CD14-positive monocyte (primary cell): ENCODE measurements at regions not wholly inside any gene's neighbourhood (a gene's known extent, or its start where the extent isn't known, plus 50 kb on each side); places are given as distances from the start of the nearest gene placed in this dataset.

Source experiments
- DNase-seq, 3 donors: peaks; one replicate each; pipeline ENCODE4 v3.0.0-alpha.2; 2011 to 2022
- H2AFZ ChIP-seq: 2 replicates; pipeline ENCODE4 v1.6.0; 2012; ENCODE audit warnings: mild to moderate bottlenecking, low read depth, low read length, inconsistent platforms; ENCODE audit not compliant: insufficient read depth, poor library complexity, severe bottlenecking
- H3K27ac ChIP-seq, 2 donors: 1 replicate in 1 of 2; 2 replicates in 1 of 2; pipeline ENCODE4 v1.5.1; 2012 to 2013; ENCODE audit warnings: low read length in 2 of 2, control low read depth in 1 of 2, inconsistent platforms in 1 of 2, low read depth in 1 of 2, mild to moderate bottlenecking in 1 of 2
- H3K27me3 ChIP-seq, 2 donors: one replicate each; pipeline versions ENCODE4 v1.6.0 to v1.6.1; 2011 to 2013; ENCODE audit warnings: low read length in 2 of 2; ENCODE audit not compliant: control insufficient read depth in 2 of 2, insufficient read depth in 2 of 2
- H3K36me3 ChIP-seq, 2 donors: replicated peaks in 1 of 2; 1 replicate in 1 of 2; 2 replicates in 1 of 2; pipeline versions ENCODE4 v1.5.1 to v1.6.1; 2012 to 2013; ENCODE audit warnings: low read length in 2 of 2, control low read depth in 1 of 2, inconsistent platforms in 1 of 2, mild to moderate bottlenecking in 1 of 2; ENCODE audit not compliant: insufficient read depth in 2 of 2, control insufficient read depth in 1 of 2
- H3K4me1 ChIP-seq, 2 donors: 1 replicate in 1 of 2; 2 replicates in 1 of 2; pipeline versions ENCODE4 v1.5.1 to v1.6.1; 2012 to 2013; ENCODE audit warnings: low read length in 2 of 2, control low read depth in 1 of 2, inconsistent platforms in 1 of 2, mild to moderate bottlenecking in 1 of 2, moderate library complexity in 1 of 2; ENCODE audit not compliant: insufficient read depth in 2 of 2, control insufficient read depth in 1 of 2
- H3K4me2 ChIP-seq: replicated peaks from 2 replicates; pipeline ENCODE3; 2012; ENCODE audit warnings: low read length, moderate library complexity, mild to moderate bottlenecking; ENCODE audit not compliant: poor library complexity, severe bottlenecking; ENCODE audit errors: extremely low read depth
- H3K4me3 ChIP-seq, 3 experiments: fragments of 200-600 bp in 1 of 3; sonication (generic) in 1 of 3; replicated peaks in 1 of 3; 1 replicate in 2 of 3; 2 replicates in 1 of 3; pipeline ENCODE4 v1.5.1; 2011 to 2013; ENCODE audit warnings: low read length in 3 of 3, mild to moderate bottlenecking in 3 of 3, control low read depth in 2 of 3, low read depth in 2 of 3, inconsistent platforms in 1 of 3, moderate library complexity in 1 of 3
- H3K79me2 ChIP-seq: 2 replicates; pipeline ENCODE4 v1.6.0; 2012; ENCODE audit warnings: mild to moderate bottlenecking, control low read depth, inconsistent platforms, low read length, moderate library complexity; ENCODE audit not compliant: insufficient read depth
- H3K9ac ChIP-seq: 2 replicates; pipeline ENCODE4 v1.6.0; 2017; ENCODE audit warnings: low read length, mild to moderate bottlenecking; ENCODE audit not compliant: insufficient read depth, poor library complexity, severe bottlenecking
- H3K9me3 ChIP-seq, 2 donors: replicated peaks in 1 of 2; 1 replicate in 1 of 2; 2 replicates in 1 of 2; pipeline versions ENCODE4 v1.5.1 to v1.6.1; 2012 to 2013; ENCODE audit warnings: low read length in 2 of 2, control low read depth in 1 of 2; ENCODE audit not compliant: control insufficient read depth in 1 of 2, insufficient read depth in 1 of 2
- H4K20me1 ChIP-seq: 2 replicates; pipeline ENCODE4 v1.6.0; 2012; ENCODE audit warnings: mild to moderate bottlenecking, low read length, control low read depth, moderate library complexity; ENCODE audit not compliant: insufficient read depth
- H3K27ac Mint-ChIP-seq, 7 donors: one replicate each; pipeline ENCODE4 v1.8.0; 2020; ENCODE audit warnings: mild to moderate bottlenecking in 7 of 7, mixed read lengths in 7 of 7, moderate library complexity in 6 of 7, inconsistent platforms in 2 of 7
- H3K27me3 Mint-ChIP-seq, 3 donors: one replicate each; pipeline ENCODE4 v1.8.0; 2021 to 2022; ENCODE audit warnings: low read depth in 3 of 3, mild to moderate bottlenecking in 3 of 3, mixed read lengths in 3 of 3, moderate library complexity in 3 of 3, inconsistent platforms in 1 of 3
- H3K36me3 Mint-ChIP-seq, 2 donors: one replicate each; pipeline ENCODE4 v1.8.0; 2020; ENCODE audit warnings: mixed read lengths in 2 of 2, inconsistent platforms in 1 of 2, mild to moderate bottlenecking in 1 of 2
- H3K4me1 Mint-ChIP-seq: one replicate; pipeline ENCODE4 v1.8.0; 2020; ENCODE audit warnings: mild to moderate bottlenecking, mixed read lengths
- H3K4me3 Mint-ChIP-seq, 2 donors: one replicate each; pipeline ENCODE4 v1.8.0; 2020; ENCODE audit warnings: mild to moderate bottlenecking in 2 of 2, mixed read lengths in 2 of 2, moderate library complexity in 1 of 2
- H3K9me3 Mint-ChIP-seq, 7 donors: one replicate each; pipeline ENCODE4 v1.8.0; 2020 to 2022; ENCODE audit warnings: mixed read lengths in 7 of 7, mild to moderate bottlenecking in 6 of 7, moderate library complexity in 6 of 7, inconsistent platforms in 2 of 7
- WGBS: methylation state at CpG from one replicate; pipeline ENCODE4 v1.1.5; 2013; ENCODE audit warnings: missing lambda C conversion rate; ENCODE audit not compliant: insufficient coverage; 5-methylcytosine and 5-hydroxymethylcytosine counted together
- intact Hi-C, 2 donors: fragments of 100-400 bp; cut with micrococcal nuclease; formaldehyde crosslinking; loops; one replicate each; pipeline versions ENCODE4 v1.15.0 to v1.15.1; 2023
- TF ChIP-seq, protein P1 (sequence below): fragments of 200-600 bp; IDR thresholded peaks from one replicate; pipeline ENCODE4 v1.8.0; 2022; ENCODE audit warnings: antibody characterized with exemption, mild to moderate bottlenecking

DNA sequence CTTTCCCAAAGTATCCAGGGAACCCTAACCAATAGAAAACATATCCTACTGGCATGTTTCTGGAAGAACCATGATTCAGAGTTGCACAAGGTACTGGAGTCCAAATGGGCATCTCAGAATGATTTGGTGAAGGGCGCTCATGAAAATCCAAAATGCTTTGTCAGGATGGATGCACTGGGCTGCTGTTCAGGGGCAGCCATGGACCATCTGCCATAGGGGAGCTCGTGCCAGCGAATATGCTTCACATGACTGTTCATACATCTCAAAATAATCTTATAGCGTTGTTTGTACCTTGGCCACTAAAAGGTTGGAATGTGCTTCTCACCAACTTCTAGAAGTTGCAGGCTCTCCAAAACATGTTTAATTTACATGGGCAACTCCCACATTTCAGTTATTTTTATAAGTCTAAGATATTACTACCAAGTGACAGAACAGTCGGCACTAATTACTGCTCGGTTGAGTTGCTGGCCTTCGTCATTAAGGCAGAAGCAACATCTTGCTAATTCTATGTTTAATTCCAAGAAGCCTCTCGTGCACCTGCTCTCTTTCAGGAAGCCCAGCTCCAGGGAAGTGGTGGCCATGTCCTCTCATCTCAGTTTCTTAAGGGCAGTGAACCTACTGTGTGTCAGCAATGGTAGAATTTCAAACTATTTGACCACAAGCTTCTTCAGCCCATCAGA lies 1497.7 kb downstream of the TBC1D22A start:
- TF ChIP-seq, protein P1, sequence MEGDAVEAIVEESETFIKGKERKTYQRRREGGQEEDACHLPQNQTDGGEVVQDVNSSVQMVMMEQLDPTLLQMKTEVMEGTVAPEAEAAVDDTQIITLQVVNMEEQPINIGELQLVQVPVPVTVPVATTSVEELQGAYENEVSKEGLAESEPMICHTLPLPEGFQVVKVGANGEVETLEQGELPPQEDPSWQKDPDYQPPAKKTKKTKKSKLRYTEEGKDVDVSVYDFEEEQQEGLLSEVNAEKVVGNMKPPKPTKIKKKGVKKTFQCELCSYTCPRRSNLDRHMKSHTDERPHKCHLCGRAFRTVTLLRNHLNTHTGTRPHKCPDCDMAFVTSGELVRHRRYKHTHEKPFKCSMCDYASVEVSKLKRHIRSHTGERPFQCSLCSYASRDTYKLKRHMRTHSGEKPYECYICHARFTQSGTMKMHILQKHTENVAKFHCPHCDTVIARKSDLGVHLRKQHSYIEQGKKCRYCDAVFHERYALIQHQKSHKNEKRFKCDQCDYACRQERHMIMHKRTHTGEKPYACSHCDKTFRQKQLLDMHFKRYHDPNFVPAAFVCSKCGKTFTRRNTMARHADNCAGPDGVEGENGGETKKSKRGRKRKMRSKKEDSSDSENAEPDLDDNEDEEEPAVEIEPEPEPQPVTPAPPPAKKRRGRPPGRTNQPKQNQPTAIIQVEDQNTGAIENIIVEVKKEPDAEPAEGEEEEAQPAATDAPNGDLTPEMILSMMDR: no peak
- DNase-seq: no peak
- intact Hi-C loops: no loop called here

DNA sequence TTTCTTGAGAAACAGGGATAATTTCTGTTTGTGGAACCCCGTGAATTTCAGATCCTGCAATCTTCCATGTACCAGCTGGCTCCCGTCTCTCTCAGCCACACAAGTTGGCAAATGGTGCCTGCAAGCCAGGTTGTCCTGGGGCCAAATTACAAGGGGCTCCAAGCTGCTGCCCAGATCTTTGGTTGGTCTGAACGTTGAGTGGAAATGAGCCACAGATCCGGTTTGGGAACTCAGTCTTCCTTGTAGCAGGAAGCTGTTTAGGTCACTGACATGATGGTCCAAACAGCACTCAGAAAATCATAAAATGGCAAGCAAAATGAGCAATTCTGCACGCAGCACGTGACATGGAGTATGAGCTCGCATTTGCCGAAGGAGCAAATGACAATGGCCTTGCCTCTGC lies 1496.4 kb downstream of the TBC1D22A start:
- H3K4me3 Mint-ChIP-seq: no peak overlapping the region
- H3K4me1 ChIP-seq: no peaks in the 10 kb centered on the region
- DNase-seq: no peak
- no peak overlapping the region for H2AFZ ChIP-seq
- H3K27ac Mint-ChIP-seq: no peak overlapping the region
- H3K27ac ChIP-seq: no peak overlapping the region
- no peak overlapping the region for H3K4me2 ChIP-seq
- no peaks in the 10 kb centered on the region for H3K79me2 ChIP-seq
- H4K20me1 ChIP-seq: no peaks in the 10 kb centered on the region
- H3K36me3 Mint-ChIP-seq: no peaks in the 10 kb centered on the region
- no peaks in the 10 kb centered on the region for H3K9me3 ChIP-seq
- H3K36me3 ChIP-seq: no peaks in the 10 kb centered on the region
- H3K4me1 Mint-ChIP-seq: peaks cover 4% of the 10 kb centered on the region
- H3K9me3 Mint-ChIP-seq: peaks cover 0 to 3% (median 0%) of the 10 kb centered on the region in 7 donors
- 89% methylated on average over 8 of the region's 8 CpGs for WGBS
- intact Hi-C loops: no loop called here
- peaks cover 6 to 9% (median 9%) of the 10 kb centered on the region in 3 donors for H3K27me3 Mint-ChIP-seq
- H3K27me3 ChIP-seq: no peaks in the 10 kb centered on the region
- TF ChIP-seq, protein P1: no peak
- H3K9ac ChIP-seq: no peak overlapping the region
- no peak overlapping the region for H3K4me3 ChIP-seq

More for the DNA sequence above, 1497.7 kb downstream of the TBC1D22A start:
- Histone ChIP-seq H3K27me3 (no peaks in the 10 kb centered on the region), H4K20me1 (no peaks in the 10 kb centered on the region), H3K4me3 (no peak overlapping the region), H3K9me3 (no peaks in the 10 kb centered on the region), H3K4me1 (no peaks in the 10 kb centered on the region), H3K4me2 (no peak overlapping the region), H3K79me2 (no peaks in the 10 kb centered on the region), H3K9ac (no peak overlapping the region), H3K36me3 (no peaks in the 10 kb centered on the region), H2AFZ (no peak overlapping the region), H3K27ac (no peak overlapping the region)
- H3K27ac Mint-ChIP-seq: no peak overlapping the region
- H3K4me3 Mint-ChIP-seq: no peak overlapping the region
- H3K4me1 Mint-ChIP-seq: peaks cover 4% of the 10 kb centered on the region
- 83% methylated on average over 7 of the region's 8 CpGs for WGBS
- peaks cover 0 to 3% (median 0%) of the 10 kb centered on the region in 7 donors for H3K9me3 Mint-ChIP-seq
- H3K27me3 Mint-ChIP-seq: peaks cover 2 to 3% (median 3%) of the 10 kb centered on the region in 3 donors
- H3K36me3 Mint-ChIP-seq: no peaks in the 10 kb centered on the region
